RWPE1 (cell line): ENCODE measurements at regions not wholly inside any gene's neighbourhood (a gene's known extent, or its start where the extent isn't known, plus 50 kb on each side); places are given as distances from the start of the nearest gene placed in this dataset.

Experiments
- CTCF ChIA-PET: fragments of 350-600 bp; sonication (Branson Sonifier 250); formaldehyde crosslinking; extraction: SDS; loops from one replicate; lab custom pipeline; 2021; lab: Yijun Ruan, JAX
- POLR2A ChIA-PET: fragments of 400-600 bp; formaldehyde crosslinking; extraction: SDS; loops from one replicate; lab custom pipeline; 2020; ENCODE audit warnings: antibody characterized with exemption; ENCODE audit not compliant: low non-redundant PET; lab: Yijun Ruan, JAX
- DNase-seq: peaks from one replicate; pipeline ENCODE4 v3.0.0; 2012; ENCODE audit warnings: low spot score
- H3K27ac ChIP-seq: fragments of 450-650 bp; 2 replicates; pipeline ENCODE4 v1.5.1; 2017
- CTCF ChIP-seq: fragments of 450-650 bp; conservative IDR thresholded peaks from 2 replicates; pipeline ENCODE4 v1.5.1; 2017; ENCODE audit warnings: low read depth, mild to moderate bottlenecking

- H3K27ac ChIP-seq = no peak overlapping the region
- CTCF ChIA-PET = no interaction called here
- no peak for TF ChIP-seq CTCF
- POLR2A ChIA-PET = no interaction called here
- DNase-seq = no peak
These were observed 1218.9 kb downstream of the DSC3 start for GRCh38 chr18:29823671-29824070.

- CTCF ChIA-PET = no interaction called here
- no peak for TF ChIP-seq CTCF
These were observed 1221.0 kb downstream of the DSC3 start for GRCh38 chr18:29821544-29821943.

GRCh38 chr18:29811519-29811918 lies 1231.0 kb downstream of the DSC3 start:
- DNase-seq = no peak
- TF ChIP-seq CTCF = no peak
- ChIA-PET CTCF (no interaction called here), POLR2A (no interaction called here)
- no peak overlapping the region for H3K27ac ChIP-seq

More at GRCh38 chr18:29821544-29821943, 1221.0 kb downstream of the DSC3 start:
- H3K27ac ChIP-seq = no peak overlapping the region
- DNase-seq = no peak
- POLR2A ChIA-PET = no interaction called here

- POLR2A ChIA-PET = no interaction called here
- DNase-seq = no peak
- no peak for TF ChIP-seq CTCF
- CTCF ChIA-PET = no interaction called here
- H3K27ac ChIP-seq = no peak overlapping the region
These were observed 1261.7 kb downstream of the DSC3 start for GRCh38 chr18:29780816-29781215.

- CTCF ChIA-PET = no interaction called here
- POLR2A ChIA-PET = no interaction called here
- no peak overlapping the region for H3K27ac ChIP-seq
- TF ChIP-seq CTCF = no peak
- DNase-seq = no peak
These were observed 1263.4 kb downstream of the DSC3 start for GRCh38 chr18:29779096-29779495.

- no peak overlapping the region for H3K27ac ChIP-seq
- ChIA-PET POLR2A (no interaction called here), CTCF (no interaction called here)
- no peak for TF ChIP-seq CTCF
- DNase-seq = no peak
These were observed 1289.2 kb downstream of the DSC3 start for GRCh38 chr18:29753379-29753778.

- no peak for DNase-seq
- ChIA-PET POLR2A (no interaction called here), CTCF (no interaction called here)
- no peak overlapping the region for H3K27ac ChIP-seq
- no peak for TF ChIP-seq CTCF
These were observed 1292.8 kb downstream of the DSC3 start for GRCh38 chr18:29749704-29750103.
